HCT116 (cell line): ENCODE measurements at regions not wholly inside any gene's neighbourhood (a gene's known extent, or its start where the extent isn't known, plus 50 kb on each side); places are given as distances from the start of the nearest gene placed in this dataset.

Source experiments
- ATAC-seq: fragments of 200-7000 bp; cut with Tn5 transposase; 2 replicates; pipeline ENCODE4 v1.9.1; 2020; ENCODE audit warnings: mild to moderate bottlenecking, moderate library complexity
- BruUV-seq: library from RNA; stranded (reverse); fragments of 400-500 nt; replicated peaks from 2 replicates; lab custom pipeline; 2021; lab: Mats Ljungman, UMichigan
- CTCF ChIA-PET: fragments of 300-600 bp; sonication (Branson Sonifier 250); formaldehyde crosslinking; loops from one replicate; lab custom pipeline; 2021; ENCODE audit warnings: antibody characterized with exemption; lab: Charles Lee
- POLR2A ChIA-PET: fragments of 300-600, 350-600 bp; sonication (Branson Sonifier 250); formaldehyde crosslinking; loops from one replicate; lab custom pipeline; 2021; ENCODE audit warnings: antibody characterized with exemption; lab: Charles Lee
- RAD21 ChIA-PET, 2 experiments: fragments of 300-600 bp; sonication (Branson Sonifier 250); formaldehyde crosslinking; loops; one replicate each; lab custom pipeline; 2023; ENCODE audit warnings: low total read pairs in 2 of 2; ENCODE audit not compliant: uncharacterized antibody in 2 of 2, unreplicated experiment in 2 of 2, low non-redundant PET in 1 of 2; lab: Charles Lee
- DNase-seq: peaks from one replicate; pipeline ENCODE4 v3.0.0-alpha.2; 2010; ENCODE audit warnings: low read depth, low spot score
- H2AFZ ChIP-seq: fragments of 200-600 bp; shearing (Covaris generic), sonication (generic); 2 replicates; pipeline ENCODE4 v1.6.1; 2017; ENCODE audit warnings: low read depth, mixed run types, mixed read lengths, antibody characterized with exemption, low read length; ENCODE audit not compliant: poor library complexity, severe bottlenecking
- H3K27ac ChIP-seq: 2 replicates; pipeline ENCODE4 v1.5.1; 2012; ENCODE audit warnings: low read depth, low read length
- H3K27me3 ChIP-seq: fragments of 200-600 bp; sonication (generic); 2 replicates; pipeline ENCODE4 v1.6.1; 2016; ENCODE audit warnings: mixed run types, low read length, mixed read lengths; ENCODE audit not compliant: insufficient read depth
- H3K36me3 ChIP-seq, 2 experiments: fragments of 200-500 bp in 1 of 2; fragments of 200-600 bp in 1 of 2; sonication (Bioruptor generic) in 1 of 2; sonication (generic) in 1 of 2; 2 replicates each; pipeline versions ENCODE4 v1.5.1 to v1.6.1; 2014 to 2016; ENCODE audit warnings: low read length in 2 of 2, inconsistent platforms in 1 of 2, mixed read lengths in 1 of 2, mixed run types in 1 of 2; ENCODE audit not compliant: insufficient read depth in 2 of 2, control insufficient read depth in 1 of 2
- H3K4me1 ChIP-seq, 2 experiments: fragments of 200-600 bp in 1 of 2; sonication (generic) in 1 of 2; 2 replicates each; pipeline versions ENCODE4 v1.5.1 to v1.6.1; 2012 to 2017; ENCODE audit warnings: low read length in 2 of 2, inconsistent platforms in 1 of 2, mild to moderate bottlenecking in 1 of 2, mixed read lengths in 1 of 2, mixed run types in 1 of 2, moderate library complexity in 1 of 2; ENCODE audit not compliant: insufficient read depth in 2 of 2, control insufficient read depth in 1 of 2
- H3K4me2 ChIP-seq: fragments of 200-600 bp; sonication (generic); 2 replicates; pipeline ENCODE4 v1.6.1; 2017; ENCODE audit warnings: mixed run types, low read length, mixed read lengths
- H3K4me3 ChIP-seq, 2 experiments: fragments of 200-600 bp in 1 of 2; sonication (generic) in 1 of 2; replicated peaks in 1 of 2; 2 replicates each; pipeline ENCODE4 v1.5.1; 2011 to 2016; ENCODE audit warnings: low read length in 2 of 2, control low read depth in 1 of 2, low read depth in 1 of 2, mild to moderate bottlenecking in 1 of 2, mixed read lengths in 1 of 2, mixed run types in 1 of 2
- H3K79me2 ChIP-seq: fragments of 200-600 bp; sonication (generic); 2 replicates; pipeline ENCODE4 v1.6.1; 2017; ENCODE audit warnings: mild to moderate bottlenecking, mixed run types, low read length, moderate library complexity, mixed read lengths; ENCODE audit not compliant: insufficient read depth
- H3K9ac ChIP-seq: fragments of 200-600 bp; sonication (generic); 2 replicates; pipeline ENCODE4 v1.6.1; 2016; ENCODE audit warnings: low read length, mixed read lengths
- H3K9me2 ChIP-seq: fragments of 200-600 bp; sonication (generic), shearing (Covaris generic); 2 replicates; pipeline ENCODE4 v1.6.1; 2017; ENCODE audit warnings: mixed run types, mild to moderate bottlenecking, moderate library complexity; ENCODE audit not compliant: insufficient read depth
- H3K9me3 ChIP-seq, 2 experiments: fragments of 200-500 bp in 1 of 2; fragments of 200-600 bp in 1 of 2; sonication (Bioruptor generic) in 1 of 2; sonication (generic) in 1 of 2; 2 replicates each; pipeline ENCODE4 v1.6.1; 2014 to 2017; ENCODE audit warnings: low read length in 2 of 2, mixed read lengths in 2 of 2, inconsistent platforms in 1 of 2, low read depth in 1 of 2, mild to moderate bottlenecking in 1 of 2, mixed run types in 1 of 2, moderate library complexity in 1 of 2; ENCODE audit not compliant: control insufficient read depth in 1 of 2, insufficient read depth in 1 of 2
- H4K20me1 ChIP-seq: fragments of 200-600 bp; sonication (generic), shearing (Covaris generic); 2 replicates; pipeline ENCODE4 v1.6.1; 2017; ENCODE audit warnings: mixed run types, mild to moderate bottlenecking, moderate library complexity; ENCODE audit not compliant: insufficient read depth
- CTCF ChIP-seq, 3 experiments: fragments of 200-600 bp in 1 of 3; sonication (generic) in 1 of 3; IDR thresholded peaks in 2 of 3; conservative IDR thresholded peaks in 1 of 3; 2 replicates each; pipeline ENCODE4 v1.5.1; 2012 to 2017; ENCODE audit warnings: low read depth in 2 of 3, low read length in 2 of 3, antibody characterized with exemption in 1 of 3, borderline replicate concordance in 1 of 3, control low read depth in 1 of 3, mild to moderate bottlenecking in 1 of 3, mixed read lengths in 1 of 3, mixed run types in 1 of 3, moderate library complexity in 1 of 3; ENCODE audit not compliant: insufficient read depth in 1 of 3
- ELF1 ChIP-seq: IDR thresholded peaks from 2 replicates; pipeline ENCODE4 v1.6.1; 2012; ENCODE audit warnings: low read depth, borderline replicate concordance
- FOSL1 ChIP-seq: IDR thresholded peaks from 2 replicates; pipeline ENCODE4 v1.6.1; 2012; ENCODE audit warnings: low read depth
- SRF ChIP-seq: IDR thresholded peaks from 2 replicates; pipeline ENCODE4 v1.6.1; 2012; ENCODE audit warnings: low read depth
- ZBTB33 ChIP-seq: IDR thresholded peaks from 2 replicates; pipeline ENCODE4 v1.6.1; 2011; ENCODE audit warnings: mild to moderate bottlenecking, low read length, moderate library complexity; ENCODE audit not compliant: insufficient replicate concordance; ENCODE audit errors: extremely low read depth
- intact Hi-C: fragments of 100-400 bp; cut with micrococcal nuclease; formaldehyde crosslinking; loops from 2 replicates; pipeline ENCODE4 v1.10.0; 2022

- TF ChIP-seq ELF1, result no peak
- no peak for TF ChIP-seq ZBTB33
- TF ChIP-seq SRF, result no peak
- TF ChIP-seq CTCF (IDR thresholded peaks at IDR 0.05 in 2 of 3, conservative IDR thresholded peaks at IDR 0.05 in 1 of 3; ENCODE audit: borderline replicate concordance in 1 of 3, insufficient read depth in 1 of 3, low read depth in 2 of 3, low read length in 2 of 3), result no peak
Observed at GRCh38 chr12:74429535-74429934, 108.1 kb upstream of the ATXN7L3B start (continued).

GRCh38 chr12:74431801-74432200 lies 105.8 kb upstream of the ATXN7L3B start:
- CTCF ChIA-PET, result no interaction called here
- intact Hi-C loops, result no loop called here
- ATAC-seq (no peak), DNase-seq (no peak)
- RAD21 ChIA-PET, result no interaction called here
- no peaks in the 10 kb centered on the region for H3K79me2 ChIP-seq
- no peak for TF ChIP-seq ELF1
- TF ChIP-seq FOSL1, result no peak
- POLR2A ChIA-PET, result no interaction called here
- no peaks in the 10 kb centered on the region for H3K9me2 ChIP-seq
- H3K4me3 ChIP-seq, result no peak overlapping the region
- no peak overlapping the region for H2AFZ ChIP-seq
- no peaks in the 10 kb centered on the region for H3K27me3 ChIP-seq
- H3K4me1 ChIP-seq, result no peaks in the 10 kb centered on the region
- H4K20me1 ChIP-seq, result no peaks in the 10 kb centered on the region
- no peaks in the 10 kb centered on the region for H3K9me3 ChIP-seq
- no peak overlapping the region for H3K27ac ChIP-seq
- BruUV-seq, result no TSS peak
- no peaks in the 10 kb centered on the region for H3K36me3 ChIP-seq
- no peak overlapping the region for H3K4me2 ChIP-seq
- H3K9ac ChIP-seq, result no peak overlapping the region
